C4-2B (cell line): ENCODE measurements at regions not wholly inside any gene's neighbourhood (a gene's known extent, or its start where the extent isn't known, plus 50 kb on each side); places are given as distances from the start of the nearest gene placed in this dataset.

ENCODE experiments used
- H3K27ac ChIP-seq: fragments of 450-650 bp; 2 replicates; pipeline ENCODE4 v1.5.1; 2017
- CTCF ChIP-seq: fragments of 450-650 bp; conservative IDR thresholded peaks from 2 replicates; pipeline ENCODE4 v1.5.1; 2017; ENCODE audit warnings: mild to moderate bottlenecking
- ZFX ChIP-seq: fragments of 450-650 bp; IDR thresholded peaks from 2 replicates; pipeline ENCODE4 v1.6.1; 2017

- TF ChIP-seq ZFX: no peak
- TF ChIP-seq CTCF: no peak
- H3K27ac ChIP-seq: no peak overlapping the region
Observed at GRCh38 chr5:126360467-126360866, 62.7 kb upstream of the GRAMD2B start.

- no peak overlapping the region for H3K27ac ChIP-seq
- TF ChIP-seq CTCF (no peak), ZFX (no peak)
Observed at GRCh38 chr5:126363658-126364057, 59.6 kb upstream of the GRAMD2B start.

- no peak overlapping the region for H3K27ac ChIP-seq
- no peak for TF ChIP-seq CTCF
- TF ChIP-seq ZFX: no peak
Observed at GRCh38 chr5:126364206-126364902, 58.9 kb upstream of the GRAMD2B start.

GRCh38 chr5:126365446-126366198 lies 57.6 kb upstream of the GRAMD2B start:
- TF ChIP-seq CTCF (no peak), ZFX (no peak)

GRCh38 chr5:126366199-126366560 lies 57.0 kb upstream of the GRAMD2B start:
- peak overlapping the region; percentile 71 for H3K27ac ChIP-seq
- TF ChIP-seq ZFX (no peak), CTCF (no peak)

More at GRCh38 chr5:126365446-126366198, 57.6 kb upstream of the GRAMD2B start:
- H3K27ac ChIP-seq: peak overlapping the region; percentile 71; the same call in 1 of the 2 replicates

GRCh38 chr5:126368239-126368812 lies 54.9 kb upstream of the GRAMD2B start:
- TF ChIP-seq CTCF: no peak
- TF ChIP-seq ZFX: no peak
- H3K27ac ChIP-seq: peak overlapping the region; percentile 38

- no peak overlapping the region; the same call in 1 of the 2 replicates for H3K27ac ChIP-seq
- TF ChIP-seq ZFX (no peak), CTCF (no peak)
Observed at GRCh38 chr5:126369083-126369482, 54.1 kb upstream of the GRAMD2B start.
